Adrenal gland (tissue), 9 donors: ENCODE measurements at regions not wholly inside any gene's neighbourhood (a gene's known extent, or its start where the extent isn't known, plus 50 kb on each side); places are given as distances from the start of the nearest gene placed in this dataset.

ENCODE experiments used
- DNase-seq, 7 donors: peaks; one replicate each; pipeline ENCODE4 v3.0.0-alpha.2; 2019 to 2020
- H3K27ac ChIP-seq, 5 donors: fragments of 200-600 bp; sonication (generic) in 4 of 5; 1 replicate in 3 of 5; 2 replicates in 2 of 5; pipeline versions ENCODE4 v1.5.1 to v1.8.0; 2016 to 2020; ENCODE audit warnings: mild to moderate bottlenecking in 1 of 5
- H3K27me3 ChIP-seq: fragments of 200-600 bp; 2 replicates; pipeline ENCODE4 v1.8.0; 2021
- H3K36me3 ChIP-seq, 2 donors: fragments of 200-600 bp; replicated peaks in 1 of 2; 1 replicate in 1 of 2; 2 replicates in 1 of 2; pipeline versions ENCODE4 v1.5.1 to v1.8.0; 2018 to 2022
- H3K4me1 ChIP-seq, 2 donors: fragments of 200-600 bp; replicated peaks in 1 of 2; 1 replicate in 1 of 2; 2 replicates in 1 of 2; pipeline versions ENCODE4 v1.5.1 to v1.8.0; 2018 to 2021
- H3K4me3 ChIP-seq, 4 donors: fragments of 200-600 bp; sonication (generic) in 3 of 4; one replicate each; pipeline ENCODE4 v1.5.1; 2016 to 2018
- H3K9me3 ChIP-seq, 3 donors: fragments of 200-600 bp; sonication (generic) in 1 of 3; replicated peaks in 1 of 3; 1 replicate in 2 of 3; 2 replicates in 1 of 3; pipeline versions ENCODE4 v1.5.1 to v1.8.0; 2016 to 2021
- CTCF ChIP-seq, 6 experiments: fragments of 450-650 bp in 4 of 6; fragments of 200-600 bp in 2 of 6; sonication (generic) in 1 of 6; IDR thresholded peaks; 1 replicate in 5 of 6; 2 replicates in 1 of 6; pipeline versions ENCODE4 v1.5.1 to v1.8.0; 2016 to 2021; ENCODE audit warnings: antibody characterized with exemption in 6 of 6, mild to moderate bottlenecking in 2 of 6, moderate library complexity in 1 of 6
- POLR2A ChIP-seq, 2 donors: fragments of 450-650 bp; IDR thresholded peaks; one replicate each; pipeline ENCODE4 v1.6.1; 2017; ENCODE audit warnings: antibody characterized with exemption in 2 of 2, mild to moderate bottlenecking in 2 of 2, moderate library complexity in 1 of 2
- WGBS, 4 donors: extraction: QIAGEN DNeasy Blood & Tissue Kit in 2 of 4; methylation state at CpG; one replicate each; pipeline versions ENCODE4 v1.1.5 to v1.1.7; 2013 to 2017; 5-methylcytosine and 5-hydroxymethylcytosine counted together
- intact Hi-C, 2 donors: fragments of 100-400 bp; cut with DNase I; formaldehyde crosslinking; loops; one replicate each; pipeline versions ENCODE4 v1.14.1 to v1.15.0; 2022 to 2023
- donor health status: healthy with polysubstance abuse.
- donor health status: Bipolar disorder and iron deficiency.
- donor health status: DM: yes; HTN: yes; CAD: no.
- donor health status: DM: no; HTN: no; CAD: no.
- donor health status: DM: no; HTN: no; CAD: no.

DNA sequence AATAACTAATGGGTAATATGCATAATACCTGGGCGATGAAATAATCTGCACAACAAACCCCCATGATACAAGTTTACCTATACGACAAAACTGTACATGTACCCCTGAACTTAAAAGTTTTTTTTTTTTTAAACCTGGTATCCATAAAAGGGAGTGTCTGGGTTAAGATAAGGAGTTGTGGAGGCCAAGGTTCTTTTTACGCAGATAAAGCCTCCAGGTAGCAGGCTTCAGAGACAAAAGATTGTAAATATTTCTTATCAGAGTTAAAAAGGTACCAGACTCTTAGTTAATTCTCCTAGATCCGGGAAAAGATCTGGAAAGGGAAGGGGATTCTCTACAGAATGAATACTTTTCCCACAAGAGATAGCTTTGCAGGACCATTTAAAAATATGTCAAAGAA lies 259.4 kb upstream of the SSTR1 start:
- 60 to 83% (median 72%) methylated on average over 4 of the region's 4 CpGs for WGBS, 4 donors
- DNase-seq, result no peak
- Histone ChIP-seq H3K4me3 (no peak overlapping the region), H3K27ac (no peak overlapping the region), H3K27me3 (no peaks in the 10 kb centered on the region), H3K36me3 (no peaks in the 10 kb centered on the region), H3K9me3 (no peaks in the 10 kb centered on the region), H3K4me1 (no peaks in the 10 kb centered on the region)
- no peak for TF ChIP-seq CTCF (IDR thresholded peaks at IDR 0.05)
- intact Hi-C loops, result no loop called here

- WGBS, 4 donors, result 61 to 66% (median 63%) methylated on average over 3 of the region's 3 CpGs
- H3K36me3 ChIP-seq, result no peaks in the 10 kb centered on the region
These were observed 239.0 kb upstream of the SSTR1 start for GRCh38 chr14:37968664-37969240.

GRCh38 chr14:37969511-37969979 lies 238.2 kb upstream of the SSTR1 start:
- Histone ChIP-seq H3K4me3 (no peak overlapping the region), H3K4me1 (no peaks in the 10 kb centered on the region), H3K27ac (no peak overlapping the region), H3K27me3 (no peaks in the 10 kb centered on the region), H3K36me3 (no peaks in the 10 kb centered on the region), H3K9me3 (no peaks in the 10 kb centered on the region)
- intact Hi-C loops, result no loop called here
- TF ChIP-seq POLR2A (IDR thresholded peaks at IDR 0.05) (no peak), CTCF (IDR thresholded peaks at IDR 0.05) (no peak)
- WGBS, 4 donors, result 59 to 70% (median 63%) methylated on average over 2 of the region's 2 CpGs
- no peak for DNase-seq

More at GRCh38 chr14:37968664-37969240, 239.0 kb upstream of the SSTR1 start:
- no peak overlapping the region for H3K4me3 ChIP-seq
- H3K27ac ChIP-seq, result no peak overlapping the region
- no peak for DNase-seq
- TF ChIP-seq POLR2A (IDR thresholded peaks at IDR 0.05), result no peak
- no peaks in the 10 kb centered on the region for H3K9me3 ChIP-seq
- H3K27me3 ChIP-seq, result no peaks in the 10 kb centered on the region
- intact Hi-C loops, result no loop called here
- no peaks in the 10 kb centered on the region for H3K4me1 ChIP-seq

DNA sequence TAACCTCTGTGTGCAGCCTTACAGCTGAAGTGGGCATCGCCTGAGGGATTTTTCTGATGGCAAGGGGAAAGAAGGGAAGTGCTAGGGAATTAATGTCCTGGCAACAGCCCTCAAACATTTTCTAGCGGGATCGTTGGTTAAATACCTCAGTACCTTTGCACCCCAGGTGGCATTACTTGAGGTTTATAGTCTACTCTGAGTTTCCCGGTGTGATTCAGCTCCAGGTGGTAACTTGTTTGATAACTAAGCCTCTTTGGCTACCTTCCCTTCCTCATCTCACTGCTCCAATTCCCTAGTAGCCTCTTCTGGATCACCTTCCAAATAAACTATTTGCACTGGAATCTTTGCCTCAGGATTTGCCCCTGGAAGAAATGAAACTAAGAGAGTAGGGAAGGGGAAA lies 237.0 kb upstream of the SSTR1 start:
- H3K27ac ChIP-seq, result no peak overlapping the region
- DNase-seq, result no peak
- H3K9me3 ChIP-seq, result no peaks in the 10 kb centered on the region
- no peaks in the 10 kb centered on the region for H3K4me1 ChIP-seq
- H3K27me3 ChIP-seq, result no peaks in the 10 kb centered on the region
- no peaks in the 10 kb centered on the region for H3K36me3 ChIP-seq
- no peak for TF ChIP-seq POLR2A (IDR thresholded peaks at IDR 0.05)
- TF ChIP-seq CTCF (IDR thresholded peaks at IDR 0.05), result no peak
- intact Hi-C loops, result no loop called here
- H3K4me3 ChIP-seq, result no peak overlapping the region
- 81 to 99% (median 83%) methylated on average over 4 of the region's 4 CpGs for WGBS, 4 donors
